ENCODE measurements at regions not wholly inside any gene's neighbourhood (a gene's known extent, or its start where the extent isn't known, plus 50 kb on each side); places are given as distances from the start of the nearest gene placed in this dataset.

- TF ChIP-seq CTCF (IDR thresholded peaks at IDR 0.05) = no peak
- no peak for TF ChIP-seq TCF7L2 (IDR thresholded peaks at IDR 0.05; ENCODE audit: low read depth, low read length)
- TF ChIP-seq REST (IDR thresholded peaks at IDR 0.05; ENCODE audit: insufficient read depth in 1 of 2, low read depth in 2 of 2, low read length in 1 of 2) = no peak
These were observed 463.6 kb downstream of the TBC1D22A start for GRCh38 chr22:47225931-47226633.

All from Panc1 (cell line).